ENCODE measurements at regions not wholly inside any gene's neighbourhood (a gene's known extent, or its start where the extent isn't known, plus 50 kb on each side); places are given as distances from the start of the nearest gene placed in this dataset.

- TF ChIP-seq CTCF (IDR thresholded peaks at IDR 0.05) (no peak), POLR2A (IDR thresholded peaks at IDR 0.05) (no peak), POLR2AphosphoS5 (IDR thresholded peaks at IDR 0.05; ENCODE audit: insufficient read depth in 1 of 2, low read depth in 1 of 2) (no peak)
These were observed 193.4 kb upstream of the GSE1 start for GRCh38 chr16:85419503-85420408.

Data from vagina (tissue), 2 donors.